IMR-90 (cell line): ENCODE measurements at regions not wholly inside any gene's neighbourhood (a gene's known extent, or its start where the extent isn't known, plus 50 kb on each side); places are given as distances from the start of the nearest gene placed in this dataset.

Experiments used
- ATAC-seq: fragments of 200-7000 bp; cut with Tn5 transposase; 2 replicates; pipeline ENCODE4 v1.9.1; 2020; ENCODE audit warnings: low read depth, mild to moderate bottlenecking, moderate library complexity
- BruUV-seq: library from RNA; stranded (reverse); fragments of 400-500 nt; replicated peaks from 2 replicates; lab custom pipeline; 2021; lab: Mats Ljungman, UMichigan
- CTCF ChIA-PET: fragments of 300-600 bp; formaldehyde crosslinking; extraction: SDS; loops from one replicate; lab custom pipeline; 2021; ENCODE audit warnings: antibody characterized with exemption; lab: Yijun Ruan, JAX
- POLR2A ChIA-PET: fragments of 300-600 bp; sonication (Branson Sonifier 250); formaldehyde crosslinking; loops from one replicate; lab custom pipeline; 2022; ENCODE audit warnings: antibody characterized with exemption; ENCODE audit not compliant: unreplicated experiment; lab: Charles Lee
- DNase-seq: peaks from one replicate; pipeline ENCODE4 v3.0.0; 2013
- H2AFZ ChIP-seq: replicated peaks from 2 replicates; pipeline ENCODE3; 2013; ENCODE audit warnings: low read length, mild to moderate bottlenecking; ENCODE audit not compliant: poor library complexity
- H2AK5ac ChIP-seq: 2 replicates; pipeline ENCODE4 v1.6.1; 2013; ENCODE audit warnings: low read depth, low read length, inconsistent platforms
- H2AK9ac ChIP-seq: replicated peaks from 2 replicates; pipeline ENCODE3; 2013; ENCODE audit warnings: mild to moderate bottlenecking, low read depth, low read length, moderate library complexity; ENCODE audit not compliant: poor library complexity
- H2BK120ac ChIP-seq: 2 replicates; pipeline ENCODE4 v1.6.1; 2013; ENCODE audit warnings: low read depth, low read length, inconsistent platforms
- H2BK15ac ChIP-seq: 3 replicates; pipeline ENCODE4 v1.6.1; 2013; ENCODE audit warnings: low read depth, low read length, inconsistent platforms
- H2BK20ac ChIP-seq: 2 replicates; pipeline ENCODE4 v1.6.1; 2013; ENCODE audit warnings: low read depth, mild to moderate bottlenecking, inconsistent platforms, low read length, moderate library complexity
- H2BK5ac ChIP-seq: 2 replicates; pipeline ENCODE4 v1.6.1; 2013; ENCODE audit warnings: mild to moderate bottlenecking, low read depth, low read length, inconsistent platforms; ENCODE audit not compliant: poor library complexity, severe bottlenecking
- H3K14ac ChIP-seq: replicated peaks from 2 replicates; pipeline ENCODE4 v1.6.1; 2013; ENCODE audit warnings: low read depth, low read length, inconsistent platforms
- H3K18ac ChIP-seq: 2 replicates; pipeline ENCODE4 v1.6.1; 2013; ENCODE audit warnings: low read depth, low read length, control low read depth
- H3K23ac ChIP-seq: 2 replicates; pipeline ENCODE4 v1.6.1; 2013; ENCODE audit warnings: low read depth, low read length, inconsistent platforms
- H3K27ac ChIP-seq: 2 replicates; pipeline ENCODE4 v1.5.1; 2013; ENCODE audit warnings: mild to moderate bottlenecking, control low read depth, low read length; ENCODE audit not compliant: insufficient read depth
- H3K27me3 ChIP-seq: 2 replicates; pipeline ENCODE4 v1.6.1; 2013; ENCODE audit warnings: low read length; ENCODE audit not compliant: control insufficient read depth, insufficient read depth
- H3K36me3 ChIP-seq: 2 replicates; pipeline ENCODE4 v1.6.1; 2013; ENCODE audit warnings: low read length, mixed read lengths; ENCODE audit not compliant: control insufficient read depth, insufficient read depth
- H3K4ac ChIP-seq: 2 replicates; pipeline ENCODE4 v1.6.1; 2013; ENCODE audit warnings: low read depth, low read length, inconsistent platforms
- H3K4me1 ChIP-seq: 2 replicates; pipeline ENCODE4 v1.6.1; 2013; ENCODE audit warnings: low read length, mixed read lengths; ENCODE audit not compliant: control insufficient read depth, insufficient read depth
- H3K4me2 ChIP-seq: 2 replicates; pipeline ENCODE4 v1.6.1; 2013; ENCODE audit warnings: low read depth, mild to moderate bottlenecking, control low read depth, low read length, moderate library complexity
- H3K4me3 ChIP-seq: 2 replicates; pipeline ENCODE4 v1.5.1; 2013; ENCODE audit warnings: low read depth, mild to moderate bottlenecking, control low read depth, low read length, moderate library complexity; ENCODE audit not compliant: insufficient read depth
- H3K56ac ChIP-seq: 2 replicates; pipeline ENCODE4 v1.6.1; 2013; ENCODE audit warnings: low read length, inconsistent platforms; ENCODE audit not compliant: insufficient read depth; ENCODE audit errors: extremely low read depth
- H3K79me1 ChIP-seq, 2 experiments: 2 replicates each; pipeline ENCODE4 v1.6.1; 2013; ENCODE audit warnings: low read length in 2 of 2, inconsistent platforms in 1 of 2, low read depth in 1 of 2
- H3K9ac ChIP-seq: 2 replicates; pipeline ENCODE4 v1.6.1; 2013; ENCODE audit warnings: low read depth, low read length, control low read depth
- H3K9me1 ChIP-seq: 2 replicates; pipeline ENCODE4 v1.6.1; 2013; ENCODE audit warnings: low read length, inconsistent platforms; ENCODE audit not compliant: insufficient read depth
- H3K9me3 ChIP-seq: 2 replicates; pipeline ENCODE4 v1.6.1; 2013; ENCODE audit warnings: low read length; ENCODE audit not compliant: control insufficient read depth, insufficient read depth
- H4K20me1 ChIP-seq: 2 replicates; pipeline ENCODE4 v1.6.1; 2013; ENCODE audit warnings: low read length, inconsistent platforms; ENCODE audit not compliant: insufficient read depth
- H4K5ac ChIP-seq: 2 replicates; pipeline ENCODE4 v1.6.1; 2013; ENCODE audit warnings: mild to moderate bottlenecking, low read depth, low read length, control low read depth
- H4K8ac ChIP-seq, 2 experiments: 2 replicates each; pipeline ENCODE4 v1.6.1; 2013; ENCODE audit warnings: low read depth in 2 of 2, low read length in 2 of 2, control low read depth in 1 of 2, inconsistent platforms in 1 of 2
- H4K91ac ChIP-seq: 2 replicates; pipeline ENCODE4 v1.6.1; 2013; ENCODE audit warnings: low read depth, low read length, inconsistent platforms; ENCODE audit not compliant: insufficient read depth
- BHLHE40 ChIP-seq: fragments of 150-350 bp; IDR thresholded peaks from 2 replicates; pipeline ENCODE4 v1.6.1; 2016; ENCODE audit warnings: mild to moderate bottlenecking, low read depth, low read length
- CEBPB ChIP-seq: IDR thresholded peaks from 2 replicates; pipeline ENCODE4 v1.6.1; 2012; ENCODE audit warnings: low read depth, low read length, improper control_type of control experiment
- CHD1 ChIP-seq: IDR thresholded peaks from 2 replicates; pipeline ENCODE4 v1.6.1; 2012; ENCODE audit warnings: low read depth, low read length, improper control_type of control experiment
- FOS ChIP-seq: fragments of 150-350 bp; IDR thresholded peaks from 2 replicates; pipeline ENCODE4 v1.6.1; 2016; ENCODE audit warnings: low read depth, low read length
- MAFK ChIP-seq: IDR thresholded peaks from 2 replicates; pipeline ENCODE4 v1.6.1; 2012; ENCODE audit warnings: low read depth, low read length, improper control_type of control experiment
- MAZ ChIP-seq: IDR thresholded peaks from 2 replicates; pipeline ENCODE4 v1.6.1; 2012; ENCODE audit warnings: low read depth, mild to moderate bottlenecking, low read length, improper control_type of control experiment, moderate library complexity, borderline replicate concordance
- MXI1 ChIP-seq: IDR thresholded peaks from 2 replicates; pipeline ENCODE4 v1.6.1; 2012; ENCODE audit warnings: low read depth, mild to moderate bottlenecking, low read length, moderate library complexity, borderline replicate concordance
- NFE2L2 ChIP-seq: fragments of 150-350 bp; IDR thresholded peaks from 2 replicates; pipeline ENCODE4 v1.6.1; 2016; ENCODE audit warnings: low read depth, mild to moderate bottlenecking, low read length
- POLR2A ChIP-seq: IDR thresholded peaks from 2 replicates; pipeline ENCODE4 v1.6.1; 2012; ENCODE audit warnings: mild to moderate bottlenecking, low read depth, low read length
- RAD21 ChIP-seq: IDR thresholded peaks from 2 replicates; pipeline ENCODE4 v1.6.1; 2012; ENCODE audit warnings: low read length, improper control_type of control experiment
- RCOR1 ChIP-seq: IDR thresholded peaks from 2 replicates; pipeline ENCODE4 v1.6.1; 2012; ENCODE audit warnings: mild to moderate bottlenecking, low read length, improper control_type of control experiment; ENCODE audit not compliant: insufficient replicate concordance
- RFX5 ChIP-seq: IDR thresholded peaks from 2 replicates; pipeline ENCODE4 v1.8.0; 2012; ENCODE audit warnings: low read depth, mild to moderate bottlenecking, low read length, moderate library complexity
- SMC3 ChIP-seq: fragments of 150-350 bp; IDR thresholded peaks from 2 replicates; pipeline ENCODE4 v1.6.1; 2016; ENCODE audit warnings: low read depth, mild to moderate bottlenecking, antibody characterized with exemption, low read length, moderate library complexity
- WGBS, 2 experiments: methylation state at CpG; one replicate each; pipeline versions ENCODE4 v1.1.5 to v1.1.7; 2013; ENCODE audit warnings: missing lambda C conversion rate in 2 of 2; ENCODE audit not compliant: insufficient read length in 1 of 2; ENCODE audit errors: extremely low coverage in 2 of 2; 5-methylcytosine and 5-hydroxymethylcytosine counted together
- dilution Hi-C: fragments of 300-500 bp; cut with HindIII; formaldehyde crosslinking; loops from one replicate; pipeline ENCODE4 v1.14.3; 2018; ENCODE audit warnings: low sequenced_read_pairs; ENCODE audit not compliant: unreplicated experiment
- in situ Hi-C: fragments of 300-500 bp; cut with MboI; formaldehyde crosslinking; loops from 3 replicates; pipeline ENCODE4 v1.14.3; 2019; ENCODE audit warnings: low sequenced_read_pairs, inconsistent platforms, mixed read lengths
- intact Hi-C: fragments of 100-400 bp; cut with micrococcal nuclease; formaldehyde crosslinking; loops from 2 replicates; pipeline ENCODE4 v1.10.0; 2022
- TF ChIP-seq, protein P1 (sequence below): fragments of 150-350 bp; IDR thresholded peaks from 2 replicates; pipeline ENCODE4 v1.6.1; 2017; ENCODE audit warnings: mild to moderate bottlenecking, antibody characterized with exemption, low read length, low read depth
- TF ChIP-seq, protein P2 (sequence below): fragments of 150-350 bp; IDR thresholded peaks from 2 replicates; pipeline ENCODE4 v1.6.1; 2016; ENCODE audit warnings: low read depth, mild to moderate bottlenecking, low read length, moderate library complexity, borderline replicate concordance
- TF ChIP-seq, protein P3 (sequence below): conservative IDR thresholded peaks from 2 replicates; pipeline ENCODE4 v1.5.1; 2012; ENCODE audit warnings: mild to moderate bottlenecking, low read depth, low read length, improper control_type of control experiment

DNA sequence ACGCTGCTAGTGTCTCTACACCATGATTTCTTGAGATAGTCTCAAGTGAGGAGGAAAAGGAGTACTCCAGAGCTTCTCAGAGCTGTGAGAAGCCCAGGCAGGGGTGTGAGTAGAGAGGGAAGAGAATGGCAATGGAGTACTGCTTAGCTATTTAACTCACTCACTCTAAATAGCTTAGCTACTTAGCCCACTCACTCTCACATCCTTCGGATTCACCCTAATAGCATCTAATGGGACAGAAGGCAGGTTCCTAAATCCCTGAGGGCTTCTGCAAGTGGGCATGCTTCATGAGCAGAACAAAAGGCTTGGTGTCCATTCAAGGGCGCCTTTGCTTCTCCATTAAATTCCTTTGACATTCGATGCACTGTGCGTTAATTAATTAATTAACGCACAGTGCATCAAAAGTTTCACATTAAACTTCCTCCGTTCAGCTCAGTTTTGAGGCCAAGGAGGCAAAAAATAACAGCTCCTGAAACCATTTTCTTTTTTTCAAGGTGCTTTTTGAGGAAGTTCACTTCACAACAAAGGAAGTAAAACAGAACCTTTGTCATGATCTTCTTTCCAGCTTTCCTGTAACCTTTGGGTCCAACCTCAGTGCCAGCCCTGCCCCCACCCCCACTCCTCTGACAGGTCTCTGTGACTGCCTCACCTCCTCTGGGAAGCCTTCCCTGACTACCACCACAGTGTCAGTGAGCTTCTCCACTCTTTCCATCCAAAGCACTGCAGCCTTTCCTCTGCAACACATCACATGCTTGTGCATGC lies 294.0 kb downstream of the SEC61B start:
- BruUV-seq: no TSS peak
- DNase-seq (no peak), ATAC-seq (no peak)
- Histone ChIP-seq H3K18ac (no peak overlapping the region), H2AK9ac (no peak overlapping the region), H3K27me3 (peaks cover 9% of the 10 kb centered on the region), H3K9me1 (no peaks in the 10 kb centered on the region), H4K5ac (no peak overlapping the region), H3K56ac (no peak overlapping the region), H3K4me3 (no peak overlapping the region), H3K79me1 (no peaks in the 10 kb centered on the region), H3K4me1 (no peaks in the 10 kb centered on the region), H2BK5ac (no peak overlapping the region), H2AK5ac (no peak overlapping the region), H3K4me2 (no peak overlapping the region), H2BK120ac (no peak overlapping the region), H3K27ac (no peak overlapping the region), H3K14ac (no peak overlapping the region), H4K20me1 (no peaks in the 10 kb centered on the region), H2BK15ac (no peak overlapping the region), H3K4ac (no peak overlapping the region), H4K91ac (no peak overlapping the region), H4K8ac (no peak overlapping the region), H3K9ac (no peak overlapping the region), H3K23ac (no peak overlapping the region), H2AFZ (no peak overlapping the region), H2BK20ac (no peak overlapping the region), H3K36me3 (no peaks in the 10 kb centered on the region), H3K9me3 (no peaks in the 10 kb centered on the region)
- TF ChIP-seq SMC3 (no peak), BHLHE40 (no peak), CHD1 (no peak), POLR2A (no peak), MAFK (no peak), CEBPB (no peak), FOS (no peak), RAD21 (no peak), MAZ (no peak), RFX5 (no peak), MXI1 (no peak), RCOR1 (no peak), NFE2L2 (no peak)
- TF ChIP-seq, protein P1, sequence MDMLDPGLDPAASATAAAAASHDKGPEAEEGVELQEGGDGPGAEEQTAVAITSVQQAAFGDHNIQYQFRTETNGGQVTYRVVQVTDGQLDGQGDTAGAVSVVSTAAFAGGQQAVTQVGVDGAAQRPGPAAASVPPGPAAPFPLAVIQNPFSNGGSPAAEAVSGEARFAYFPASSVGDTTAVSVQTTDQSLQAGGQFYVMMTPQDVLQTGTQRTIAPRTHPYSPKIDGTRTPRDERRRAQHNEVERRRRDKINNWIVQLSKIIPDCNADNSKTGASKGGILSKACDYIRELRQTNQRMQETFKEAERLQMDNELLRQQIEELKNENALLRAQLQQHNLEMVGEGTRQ: no peak
- TF ChIP-seq, protein P2, sequence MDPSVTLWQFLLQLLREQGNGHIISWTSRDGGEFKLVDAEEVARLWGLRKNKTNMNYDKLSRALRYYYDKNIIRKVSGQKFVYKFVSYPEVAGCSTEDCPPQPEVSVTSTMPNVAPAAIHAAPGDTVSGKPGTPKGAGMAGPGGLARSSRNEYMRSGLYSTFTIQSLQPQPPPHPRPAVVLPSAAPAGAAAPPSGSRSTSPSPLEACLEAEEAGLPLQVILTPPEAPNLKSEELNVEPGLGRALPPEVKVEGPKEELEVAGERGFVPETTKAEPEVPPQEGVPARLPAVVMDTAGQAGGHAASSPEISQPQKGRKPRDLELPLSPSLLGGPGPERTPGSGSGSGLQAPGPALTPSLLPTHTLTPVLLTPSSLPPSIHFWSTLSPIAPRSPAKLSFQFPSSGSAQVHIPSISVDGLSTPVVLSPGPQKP: no peak
- TF ChIP-seq, protein P3, sequence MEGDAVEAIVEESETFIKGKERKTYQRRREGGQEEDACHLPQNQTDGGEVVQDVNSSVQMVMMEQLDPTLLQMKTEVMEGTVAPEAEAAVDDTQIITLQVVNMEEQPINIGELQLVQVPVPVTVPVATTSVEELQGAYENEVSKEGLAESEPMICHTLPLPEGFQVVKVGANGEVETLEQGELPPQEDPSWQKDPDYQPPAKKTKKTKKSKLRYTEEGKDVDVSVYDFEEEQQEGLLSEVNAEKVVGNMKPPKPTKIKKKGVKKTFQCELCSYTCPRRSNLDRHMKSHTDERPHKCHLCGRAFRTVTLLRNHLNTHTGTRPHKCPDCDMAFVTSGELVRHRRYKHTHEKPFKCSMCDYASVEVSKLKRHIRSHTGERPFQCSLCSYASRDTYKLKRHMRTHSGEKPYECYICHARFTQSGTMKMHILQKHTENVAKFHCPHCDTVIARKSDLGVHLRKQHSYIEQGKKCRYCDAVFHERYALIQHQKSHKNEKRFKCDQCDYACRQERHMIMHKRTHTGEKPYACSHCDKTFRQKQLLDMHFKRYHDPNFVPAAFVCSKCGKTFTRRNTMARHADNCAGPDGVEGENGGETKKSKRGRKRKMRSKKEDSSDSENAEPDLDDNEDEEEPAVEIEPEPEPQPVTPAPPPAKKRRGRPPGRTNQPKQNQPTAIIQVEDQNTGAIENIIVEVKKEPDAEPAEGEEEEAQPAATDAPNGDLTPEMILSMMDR: no peak
- CTCF ChIA-PET: interaction anchor here (0.6 kb wide), 2 partner anchors 185 to 410 kb away, joined by 3 read pairs; no protein-coding TSS in a partner anchor
- in situ Hi-C loops (no loop called here), intact Hi-C loops (no loop called here), dilution Hi-C loops (no loop called here)
- POLR2A ChIA-PET: no interaction called here
- 60% methylated on average over 1 of the region's 7 CpGs; no CpG with 5 or more reads in 1 of the 2 experiments for WGBS, 2 experiments
